ENCODE measurements at regions not wholly inside any gene's neighbourhood (a gene's known extent, or its start where the extent isn't known, plus 50 kb on each side); places are given as distances from the start of the nearest gene placed in this dataset.

DNA sequence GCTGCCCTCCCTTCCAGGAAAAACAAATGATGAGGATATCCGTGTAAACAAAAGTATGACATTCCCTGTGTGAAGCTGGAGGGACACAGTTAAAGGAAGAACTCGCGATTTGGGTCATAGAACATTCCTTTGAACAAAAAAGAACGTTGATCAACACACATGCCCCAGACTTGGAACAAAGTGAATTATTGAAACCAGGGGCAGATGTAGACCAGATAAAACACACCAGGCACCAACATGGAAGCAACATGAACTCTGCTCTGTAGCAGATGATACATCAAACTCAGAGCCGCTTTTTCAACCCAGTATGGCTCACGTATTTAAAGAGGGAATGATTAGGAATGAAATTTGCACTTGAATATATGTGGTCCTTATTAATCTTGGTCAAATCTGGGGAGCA lies 206.5 kb downstream of the TMEM182 start:
- DNase-seq, result no peak

DNA sequence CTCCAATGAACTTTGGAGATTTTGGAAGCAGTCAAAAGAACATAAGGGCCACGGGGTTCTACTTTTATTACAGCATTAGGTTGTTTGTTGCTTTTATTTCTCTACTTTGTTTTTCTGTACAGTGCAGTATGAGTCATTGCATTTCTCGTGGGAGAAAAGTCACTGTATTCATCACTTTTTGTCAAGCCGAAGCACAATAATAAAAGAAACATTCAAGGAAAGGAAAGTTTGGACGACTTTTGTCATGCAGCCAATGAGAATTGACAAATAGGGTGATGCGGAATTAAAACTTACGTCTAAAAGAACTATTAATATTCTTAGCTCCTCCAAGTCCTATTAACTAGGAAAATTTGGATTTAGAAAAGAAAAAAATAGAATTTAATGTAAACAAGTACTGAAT lies 209.9 kb downstream of the TMEM182 start:
- no peak for DNase-seq

DNA sequence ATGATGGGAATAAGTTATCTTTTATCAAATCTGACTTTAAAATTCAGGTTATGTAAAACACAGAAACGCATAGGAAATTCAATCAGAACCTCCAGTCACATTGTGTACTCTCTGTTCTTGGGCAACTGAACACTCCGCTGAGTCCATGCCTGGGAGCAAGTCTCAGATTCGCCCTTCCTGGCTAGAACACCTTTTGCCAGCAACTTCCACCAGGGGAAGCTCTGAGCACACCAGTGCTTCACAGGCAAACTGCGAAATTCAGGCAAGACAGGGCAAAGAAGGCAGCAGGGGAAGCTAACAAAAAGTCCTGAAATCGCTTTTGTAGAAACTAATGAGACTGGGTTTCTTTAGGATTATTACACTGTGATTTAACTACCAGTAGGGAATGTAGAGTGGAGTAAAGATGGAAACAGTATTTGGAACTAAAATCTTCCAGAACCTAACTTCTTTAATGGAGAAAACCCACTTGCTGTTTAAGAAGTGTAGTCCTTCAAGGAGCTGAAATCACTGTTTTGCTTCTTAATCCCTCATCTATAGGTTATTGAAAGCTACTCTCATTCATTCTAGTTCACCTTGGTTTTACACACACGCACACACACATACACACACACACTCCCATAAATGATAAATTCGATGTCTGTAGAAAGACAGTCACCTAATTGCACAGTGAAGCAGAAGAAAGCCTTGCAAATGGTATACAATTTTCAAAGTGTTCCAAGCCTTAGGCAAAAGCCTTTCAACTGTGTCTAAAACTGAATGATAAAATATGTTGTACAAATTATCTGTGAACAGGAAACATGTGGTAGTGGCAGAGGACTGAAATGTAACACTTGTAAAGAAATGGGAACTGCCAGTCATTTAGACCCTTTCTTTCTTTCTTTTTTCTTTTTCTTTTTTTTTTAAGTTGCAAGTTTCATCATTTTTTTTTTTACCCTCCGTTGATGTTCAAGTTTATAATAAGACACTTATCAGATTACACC lies 214.5 kb downstream of the TMEM182 start:
- no peak for DNase-seq

DNA sequence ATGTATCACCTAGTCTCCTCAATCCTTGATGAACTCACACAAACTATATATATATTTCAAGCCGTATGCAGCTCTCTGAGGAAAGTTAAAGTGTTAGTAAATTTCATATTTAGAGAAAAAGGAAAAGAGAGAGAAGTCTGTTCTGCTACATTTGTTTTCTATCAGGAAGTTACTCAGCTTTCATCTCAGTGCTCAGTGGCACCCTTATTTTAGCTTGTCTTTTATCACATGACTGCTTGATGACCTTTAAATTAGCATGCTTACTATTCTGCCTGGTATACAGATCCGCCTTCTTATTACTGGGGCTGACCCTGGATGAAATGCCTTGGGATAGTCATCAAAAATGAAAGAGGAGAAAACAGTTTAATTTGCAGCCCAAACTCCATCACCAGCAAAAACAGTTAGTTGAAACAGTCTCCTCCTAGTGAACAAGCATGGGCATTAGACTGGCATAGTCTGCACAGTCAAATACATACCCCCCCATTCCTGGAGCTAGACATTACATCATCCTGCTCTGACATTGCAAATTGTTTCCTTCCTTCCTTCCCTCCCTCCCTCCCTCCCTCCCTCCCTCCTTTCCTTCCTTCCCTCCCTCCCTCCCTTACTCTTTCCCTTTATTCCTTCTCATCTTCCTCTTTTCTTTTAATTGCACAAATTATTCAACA lies 215.7 kb downstream of the TMEM182 start:
- no peak for DNase-seq

DNA sequence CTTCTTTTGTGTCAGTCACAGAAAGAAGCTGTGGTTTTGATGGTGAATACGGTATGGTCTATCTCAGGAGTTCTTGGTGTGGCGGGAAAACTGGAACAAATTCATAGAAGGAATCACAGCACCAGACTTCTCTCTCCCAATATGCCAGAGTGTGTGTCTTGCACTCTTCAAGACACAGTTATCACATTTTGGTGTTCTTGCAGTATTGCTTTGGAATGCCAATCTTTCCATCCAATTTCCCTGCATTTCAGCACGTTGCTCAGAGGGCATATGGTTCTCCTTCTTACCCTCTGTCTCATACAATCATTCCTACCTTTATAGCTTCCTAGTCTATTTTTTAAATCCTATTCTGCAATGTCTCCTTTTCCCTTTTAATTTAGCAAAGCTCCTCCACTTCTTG lies 216.3 kb downstream of the TMEM182 start:
- DNase-seq, result no peak

DNA sequence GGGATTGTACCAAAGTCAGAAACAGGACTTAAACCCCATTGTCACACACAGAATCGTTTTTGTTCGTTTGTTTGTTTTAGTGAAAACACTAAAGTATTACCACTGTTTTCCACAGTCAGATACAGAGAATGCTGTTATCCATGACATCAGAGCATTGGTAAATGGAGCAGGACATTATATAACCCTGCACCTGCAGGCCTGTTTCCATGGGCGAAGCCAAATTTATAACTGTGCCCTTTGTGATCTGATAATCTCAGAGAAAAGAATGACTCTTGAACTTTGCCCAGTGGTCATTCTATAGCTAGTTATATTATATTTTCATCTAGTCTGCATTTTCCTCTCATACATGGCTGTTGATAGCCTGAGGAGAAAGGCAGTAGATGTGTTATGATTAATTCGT lies 217.6 kb downstream of the TMEM182 start:
- no peak for DNase-seq

DNA sequence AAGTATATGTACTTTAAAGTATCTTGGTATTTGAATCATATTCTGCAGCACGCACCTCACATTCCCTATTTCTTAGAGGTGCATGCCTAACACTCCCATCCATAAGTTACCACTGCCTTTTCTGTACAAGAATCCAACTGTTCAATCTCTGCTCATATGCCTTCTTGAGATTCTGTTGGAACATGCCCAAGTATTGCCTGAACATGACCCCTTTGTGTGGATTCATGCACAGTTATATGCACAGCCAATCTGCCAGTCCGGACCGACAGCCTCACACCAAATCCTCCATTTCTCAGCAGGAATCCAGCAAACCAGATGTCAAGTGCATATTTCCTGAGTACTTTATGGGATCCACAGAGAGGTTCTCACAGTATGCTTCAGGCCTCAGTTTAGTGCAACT lies 222.0 kb downstream of the TMEM182 start:
- DNase-seq, result no peak

DNA sequence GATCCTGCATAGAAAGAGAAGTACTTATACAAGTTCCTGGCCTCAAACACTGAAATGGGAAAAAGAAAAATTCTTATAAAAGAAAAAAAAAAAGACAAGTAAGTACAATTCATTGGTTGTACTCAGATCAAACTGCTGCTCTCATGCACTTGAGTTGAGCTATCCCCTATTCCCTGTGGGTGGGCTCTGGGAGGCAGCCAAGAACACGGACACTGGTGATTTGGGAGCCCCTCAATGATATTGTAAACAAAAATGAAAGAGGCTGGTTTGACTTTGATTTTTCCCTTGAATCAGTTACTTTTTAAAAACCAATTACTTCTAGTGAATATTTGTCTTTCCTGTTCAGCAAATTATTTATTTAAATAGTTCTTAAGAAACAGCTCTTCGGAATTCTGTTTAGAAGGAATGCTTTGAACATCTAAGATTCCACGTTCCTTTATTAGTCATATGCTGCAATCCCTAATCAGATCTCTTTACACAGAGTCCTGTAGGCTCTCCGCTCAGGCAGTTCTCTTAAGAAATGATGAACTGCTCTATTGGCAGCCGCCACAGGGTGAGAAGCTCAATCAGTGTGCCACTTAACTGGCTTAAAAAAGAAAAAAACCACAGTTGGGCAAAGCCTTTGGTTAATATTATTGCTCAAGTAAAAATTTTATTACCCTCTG lies 225.1 kb downstream of the TMEM182 start:
- DNase-seq, result no peak

DNA sequence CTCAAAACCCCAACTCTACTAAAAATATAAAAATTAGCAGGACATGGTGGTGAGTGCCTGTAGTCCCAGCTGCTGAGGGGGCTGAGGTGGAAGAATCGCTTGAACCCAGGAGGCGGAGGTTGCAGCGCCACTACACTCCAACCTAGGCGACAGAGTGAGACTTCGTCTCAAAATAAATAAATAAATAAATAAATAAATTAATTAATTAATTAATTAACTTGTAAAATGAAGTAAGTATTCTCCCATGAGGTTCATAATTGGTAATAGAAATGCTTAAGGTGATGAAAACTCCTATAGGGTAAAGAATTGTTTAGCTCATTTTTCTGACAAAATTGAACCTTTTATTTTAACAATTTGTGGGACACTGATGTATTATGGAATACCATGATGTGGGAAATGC lies 230.8 kb downstream of the TMEM182 start:
- DNase-seq, result no peak

DNA sequence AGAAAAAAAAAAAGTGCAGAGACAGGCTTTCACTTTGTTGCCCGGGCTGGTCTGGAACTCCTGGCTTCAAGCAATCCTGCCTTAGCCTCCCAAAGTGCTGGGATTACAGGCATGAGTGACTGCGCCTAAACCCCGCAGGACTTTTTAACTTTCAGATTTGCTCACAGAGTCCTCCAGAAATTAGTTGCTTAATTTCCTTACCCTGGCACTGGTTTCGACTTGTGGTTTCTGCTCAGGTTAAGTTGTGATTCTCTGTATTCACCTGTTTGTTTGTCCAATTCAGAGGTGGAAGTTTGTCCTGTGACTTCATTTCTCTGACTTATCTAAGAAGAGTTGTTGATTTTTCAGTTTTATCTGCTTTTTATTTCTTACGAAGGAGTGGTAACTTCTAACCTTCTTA lies 238.1 kb downstream of the TMEM182 start:
- no peak for DNase-seq

DNA sequence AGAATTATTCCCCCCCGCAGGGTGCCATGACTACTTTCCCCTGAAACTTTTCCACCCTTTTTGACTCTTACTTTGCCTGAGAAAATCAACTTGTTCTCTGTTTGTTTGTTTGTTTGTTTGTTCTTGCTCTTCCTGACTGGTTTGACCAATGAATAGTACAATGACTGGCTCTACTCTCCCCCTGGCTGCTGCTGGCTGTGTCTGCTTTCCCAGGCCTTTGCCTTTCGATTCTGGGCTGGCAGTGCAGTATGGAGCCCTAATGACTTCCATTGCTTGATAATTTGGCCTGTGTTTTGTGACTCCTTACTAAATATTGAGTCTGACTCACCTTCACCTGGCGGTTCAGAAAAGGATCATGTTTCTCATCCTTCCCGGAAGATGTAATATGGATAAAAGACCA lies 241.1 kb downstream of the TMEM182 start:
- DNase-seq, result no peak

DNA sequence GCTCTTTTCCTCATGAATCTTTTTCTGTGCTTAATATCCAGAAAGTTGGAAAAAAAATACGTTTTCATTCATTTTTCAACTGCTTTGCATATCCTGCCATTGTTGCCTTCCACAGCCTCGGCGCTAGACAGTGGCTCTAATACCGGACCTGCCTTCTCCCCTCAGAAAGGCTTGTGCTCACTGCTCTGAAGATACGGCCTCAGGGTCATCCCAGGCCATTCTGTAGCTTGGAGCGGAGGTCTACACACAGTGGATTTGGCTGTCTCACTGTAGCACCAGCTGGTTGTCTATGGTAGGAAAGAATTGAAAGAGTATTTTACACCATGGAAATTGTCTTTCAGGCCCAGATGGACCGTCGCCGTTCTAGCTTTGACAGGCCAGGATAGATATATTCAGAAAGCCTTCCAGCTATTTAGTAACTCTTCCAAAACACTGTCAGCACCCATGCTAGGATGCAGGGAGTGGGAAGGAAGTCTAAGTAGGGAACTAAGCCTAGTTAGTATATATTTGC lies 242.0 kb downstream of the TMEM182 start:
- no peak for DNase-seq

DNA sequence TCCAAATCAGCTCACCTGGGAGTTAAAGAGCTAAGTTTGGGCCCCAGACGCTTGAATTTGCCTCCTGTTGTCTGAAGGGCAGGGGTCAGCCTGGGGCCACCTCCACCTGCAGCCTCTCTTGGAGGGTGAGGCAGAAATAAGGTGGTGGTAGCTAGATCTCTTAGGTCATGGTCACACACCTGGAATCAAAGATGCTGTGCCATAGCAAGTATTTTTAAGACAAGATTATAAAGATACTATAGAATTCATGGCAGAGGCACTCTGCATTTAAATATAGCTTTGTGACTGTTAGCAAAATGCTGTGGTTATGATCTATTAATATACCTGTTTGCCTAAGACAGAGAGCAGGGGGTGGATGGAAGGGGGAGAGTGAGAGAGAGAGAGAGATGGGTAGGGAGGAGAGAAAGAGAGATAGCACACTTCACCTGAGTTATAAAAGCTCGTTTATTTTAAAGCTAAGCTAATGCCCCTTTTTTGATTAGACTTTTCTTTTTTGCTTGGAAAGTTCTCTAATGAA lies 242.7 kb downstream of the TMEM182 start:
- DNase-seq, result no peak

DNA sequence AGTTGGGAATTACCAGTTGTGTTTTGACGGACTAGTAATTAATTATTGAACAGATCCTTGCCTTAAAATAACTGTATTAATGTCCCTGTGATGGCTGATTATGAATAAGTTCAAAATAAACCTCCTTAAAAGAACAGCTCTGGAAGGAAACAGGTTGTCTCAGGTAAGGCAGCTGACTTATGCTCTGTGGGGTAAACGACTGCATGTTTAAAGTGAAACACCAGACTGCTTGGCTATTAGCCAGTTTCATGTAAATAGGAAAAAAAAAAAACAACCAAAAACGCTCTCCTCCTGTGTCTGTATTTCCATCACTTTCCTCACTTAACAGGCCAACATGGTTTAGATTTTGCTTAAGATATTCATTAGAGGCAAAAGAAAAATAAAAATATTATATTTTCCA lies 243.6 kb downstream of the TMEM182 start:
- DNase-seq, result no peak

DNA sequence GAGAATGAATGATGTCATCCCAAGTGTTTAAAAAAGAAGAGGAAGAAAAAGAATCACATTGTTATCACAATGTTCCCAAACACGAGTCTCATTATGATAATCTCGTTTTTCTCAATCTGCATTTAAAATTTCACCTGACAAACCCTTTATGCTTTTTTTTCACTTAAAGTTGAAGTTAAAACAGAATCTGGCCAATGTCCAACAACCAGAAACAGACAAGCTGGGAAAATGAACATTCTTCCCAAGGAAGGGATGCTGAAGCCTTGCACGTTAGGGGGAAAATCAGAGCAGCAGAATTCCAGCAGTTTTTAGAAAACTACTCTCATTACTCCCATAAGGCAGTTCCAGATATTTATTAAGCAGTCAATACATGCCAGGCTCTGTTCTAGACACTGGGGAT lies 245.3 kb downstream of the TMEM182 start:
- DNase-seq, result no peak

DNA sequence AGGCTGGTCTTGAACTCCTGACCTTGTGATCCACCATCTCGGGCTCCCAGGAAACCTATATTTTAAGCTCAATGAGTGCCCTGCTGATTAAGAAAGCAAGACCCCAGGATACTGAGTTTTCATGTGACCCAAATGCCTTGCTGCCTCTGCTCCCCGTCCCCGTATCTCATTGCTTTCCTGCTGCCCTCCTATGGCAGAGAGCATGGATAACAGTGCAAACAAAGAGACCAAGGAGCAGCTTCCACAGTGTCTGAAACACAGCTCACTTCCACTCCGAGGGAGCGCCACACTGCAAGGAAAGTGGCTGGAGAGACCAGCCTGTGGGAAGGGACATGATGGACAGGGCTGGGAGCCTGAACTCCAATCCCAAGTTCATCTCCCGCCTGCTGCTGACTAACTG lies 246.8 kb downstream of the TMEM182 start:
- no peak for DNase-seq

DNA sequence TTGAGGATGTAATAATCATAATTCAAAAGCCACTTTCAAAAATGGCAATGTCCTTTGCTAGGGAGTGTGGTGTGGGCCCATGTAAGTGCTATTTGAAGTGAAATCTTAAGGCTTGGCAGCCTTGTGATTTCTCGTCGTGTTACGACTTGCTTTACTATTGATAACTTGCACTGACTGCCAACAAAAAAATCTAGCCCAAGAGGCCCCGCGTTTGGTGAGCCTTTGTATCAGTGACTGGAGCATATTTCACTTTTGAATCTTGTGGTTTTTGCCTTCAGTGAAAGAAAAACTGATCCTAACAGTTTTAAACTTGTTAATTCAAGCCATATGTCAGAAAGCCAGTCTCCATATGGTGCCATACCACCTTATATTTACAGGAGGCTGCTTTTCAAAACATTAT lies 248.0 kb downstream of the TMEM182 start:
- DNase-seq, result no peak

DNA sequence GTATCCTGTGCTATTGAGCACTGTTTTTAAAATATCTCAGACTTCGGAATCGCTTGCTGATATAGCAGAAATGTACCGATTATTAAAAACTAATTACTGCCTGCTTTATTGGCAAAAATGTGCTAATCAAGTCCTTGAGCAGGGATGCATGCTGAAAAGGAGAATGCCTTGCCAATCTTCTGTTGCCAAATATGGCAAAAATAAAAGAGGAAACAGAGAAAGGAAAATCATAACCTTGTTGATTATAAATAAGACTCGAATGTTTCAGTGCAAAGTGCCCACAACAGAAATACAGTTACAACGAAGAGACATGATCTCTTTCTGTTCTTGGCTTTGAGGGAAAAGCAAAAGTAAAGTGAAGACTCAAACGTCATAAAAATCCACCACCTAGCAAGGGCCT lies 248.5 kb downstream of the TMEM182 start:
- no peak for DNase-seq

DNA sequence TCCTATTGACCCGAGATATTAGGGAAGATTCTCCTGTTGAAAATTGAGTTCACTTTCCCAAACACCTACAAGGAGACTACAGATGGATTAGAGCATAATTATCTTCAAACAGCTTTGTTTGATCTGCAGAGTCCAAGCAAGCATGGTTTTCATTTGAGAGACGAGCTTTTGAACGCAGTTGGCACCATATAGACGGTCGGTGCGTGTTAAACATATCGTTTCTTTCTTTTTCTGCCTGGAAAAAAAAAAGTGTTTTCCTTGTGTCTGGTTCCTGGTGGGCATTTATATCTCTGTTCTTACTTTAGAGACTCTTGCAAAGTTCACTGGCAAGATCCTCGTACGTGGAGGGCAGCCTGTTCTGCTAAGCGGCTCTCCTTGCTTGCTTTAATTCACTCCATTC lies 248.9 kb downstream of the TMEM182 start:
- no peak for DNase-seq

DNA sequence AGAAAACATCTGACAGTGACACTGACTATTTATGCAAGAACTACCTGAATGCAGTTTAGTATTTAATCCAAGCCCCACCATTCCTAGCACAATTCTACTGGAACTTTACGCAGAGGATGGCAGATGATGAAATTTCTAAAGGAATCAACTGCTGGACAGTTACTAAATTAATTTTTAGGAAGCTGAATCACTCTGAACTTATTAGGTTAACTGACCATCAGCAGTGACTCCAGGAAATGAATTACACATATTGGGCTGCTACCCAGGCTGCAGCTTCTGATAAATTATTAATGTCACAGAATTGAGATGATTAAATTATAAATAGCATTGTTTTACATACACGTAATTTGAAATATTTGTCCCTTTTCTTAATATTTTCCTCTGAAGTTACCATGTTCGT lies 250.8 kb downstream of the TMEM182 start:
- no peak for DNase-seq

DNA sequence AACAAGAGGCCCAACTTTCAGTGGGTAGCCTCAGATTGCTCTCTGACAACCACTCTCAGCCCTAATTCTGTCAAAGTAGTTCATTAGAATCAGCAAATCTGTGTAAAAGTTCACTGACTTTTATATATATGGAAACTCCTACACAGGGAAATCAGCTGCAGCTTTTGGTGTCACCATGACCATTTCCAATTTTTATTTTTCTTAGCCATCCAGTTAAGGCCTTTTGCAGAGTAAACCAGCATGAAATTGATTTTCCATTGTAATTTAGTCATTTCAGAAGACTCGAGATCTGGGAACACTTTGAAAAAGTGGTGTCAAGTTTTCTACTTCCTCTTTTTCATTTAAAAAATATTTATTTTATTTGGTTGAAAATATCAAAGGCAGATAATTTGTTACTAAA lies 263.2 kb downstream of the TMEM182 start:
- DNase-seq, result no peak

DNA sequence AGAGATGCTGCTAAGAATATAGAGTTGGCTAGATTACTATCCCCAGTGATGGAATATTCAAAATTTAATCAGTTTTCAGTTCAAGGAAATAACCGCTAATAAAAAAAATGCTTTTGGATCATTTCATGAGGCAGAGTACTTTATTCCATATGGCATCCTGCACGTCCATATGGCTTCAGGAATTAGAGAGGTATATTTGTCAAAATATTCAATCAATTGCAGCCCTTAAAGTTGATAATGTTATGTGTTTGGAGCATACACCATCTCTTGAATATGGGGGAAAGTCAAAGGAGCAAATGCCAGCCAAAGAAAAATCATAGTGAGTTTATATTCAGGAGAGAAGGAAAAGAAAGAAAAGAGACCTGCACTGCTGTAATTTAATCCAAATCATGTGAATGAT lies 266.4 kb downstream of the TMEM182 start:
- no peak for DNase-seq
